Stimulated activated CD4-positive, alpha-beta T cell treated with anti-CD3 and anti-CD28 coated beads, Interleukin-1b, Interleukin-23, amount 100 ng/mL, for 1 hour (primary cell): ENCODE measurements at regions not wholly inside any gene's neighbourhood (a gene's known extent, or its start where the extent isn't known, plus 50 kb on each side); places are given as distances from the start of the nearest gene placed in this dataset.
"Not testable (repeated sequence)": the region's sequence is repeated elsewhere in the genome, so short reads cannot be mapped to it uniquely, and the experiment has no call there.

Source experiments
- DNase-seq, 2 donors: peaks; one replicate each; pipeline ENCODE4 v3.0.0-alpha.2; 2020; ENCODE audit warnings: low read depth in 2 of 2

DNA sequence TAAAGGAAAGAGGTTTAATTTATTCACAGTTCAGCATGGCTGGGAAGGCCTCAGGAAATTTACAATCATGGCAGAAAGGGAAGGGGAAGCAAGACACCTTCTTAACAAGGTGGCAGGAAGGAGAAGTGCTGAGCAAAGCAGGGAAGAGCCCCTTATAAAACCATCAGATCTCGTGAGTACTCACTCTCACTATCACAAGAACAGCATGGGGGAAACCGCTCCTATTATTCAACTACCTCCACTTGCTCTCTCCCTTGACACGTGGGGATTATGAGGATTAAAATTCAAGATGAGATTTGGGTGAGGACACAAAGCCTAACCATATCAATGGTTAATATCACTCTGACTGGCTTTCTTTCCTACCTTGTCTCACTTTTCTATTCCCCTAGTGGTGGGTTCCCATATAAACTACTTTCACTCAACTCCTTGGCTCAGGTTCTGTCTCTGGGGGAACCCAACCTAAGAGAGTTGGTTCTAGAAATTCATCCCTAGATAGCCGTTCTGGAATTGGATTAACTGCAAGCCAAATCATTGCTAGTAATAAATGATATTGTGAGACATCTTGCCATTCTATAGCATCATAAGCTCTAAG, 749.8 kb upstream of the GRAMD2B start:
- no peak for DNase-seq

- no peak for DNase-seq
Measured at GRCh38 chr5:125679522-125679921, 743.7 kb upstream of the GRAMD2B start.

- no peak for DNase-seq
Measured at GRCh38 chr5:125683669-125684068, 739.5 kb upstream of the GRAMD2B start.

DNA sequence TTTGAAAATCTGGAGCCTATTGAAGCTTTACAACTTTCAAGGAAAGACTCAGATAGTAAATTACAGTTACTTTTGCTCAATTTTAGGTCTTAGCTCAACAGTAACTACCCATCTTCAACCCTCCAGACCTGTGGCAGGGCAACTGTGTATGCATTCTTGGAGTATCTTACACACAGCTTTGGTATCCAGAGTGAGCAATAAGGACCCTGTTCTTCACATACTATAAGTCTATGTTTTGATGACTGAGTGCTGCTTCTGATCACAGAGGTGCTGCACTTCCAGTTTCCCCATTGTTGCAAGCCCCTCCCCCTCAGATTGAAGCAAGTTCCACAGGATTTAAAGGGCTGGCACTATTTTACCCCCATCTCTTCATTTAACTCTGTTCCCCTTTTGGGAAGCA, 737.4 kb upstream of the GRAMD2B start:
- DNase-seq = no peak

DNA sequence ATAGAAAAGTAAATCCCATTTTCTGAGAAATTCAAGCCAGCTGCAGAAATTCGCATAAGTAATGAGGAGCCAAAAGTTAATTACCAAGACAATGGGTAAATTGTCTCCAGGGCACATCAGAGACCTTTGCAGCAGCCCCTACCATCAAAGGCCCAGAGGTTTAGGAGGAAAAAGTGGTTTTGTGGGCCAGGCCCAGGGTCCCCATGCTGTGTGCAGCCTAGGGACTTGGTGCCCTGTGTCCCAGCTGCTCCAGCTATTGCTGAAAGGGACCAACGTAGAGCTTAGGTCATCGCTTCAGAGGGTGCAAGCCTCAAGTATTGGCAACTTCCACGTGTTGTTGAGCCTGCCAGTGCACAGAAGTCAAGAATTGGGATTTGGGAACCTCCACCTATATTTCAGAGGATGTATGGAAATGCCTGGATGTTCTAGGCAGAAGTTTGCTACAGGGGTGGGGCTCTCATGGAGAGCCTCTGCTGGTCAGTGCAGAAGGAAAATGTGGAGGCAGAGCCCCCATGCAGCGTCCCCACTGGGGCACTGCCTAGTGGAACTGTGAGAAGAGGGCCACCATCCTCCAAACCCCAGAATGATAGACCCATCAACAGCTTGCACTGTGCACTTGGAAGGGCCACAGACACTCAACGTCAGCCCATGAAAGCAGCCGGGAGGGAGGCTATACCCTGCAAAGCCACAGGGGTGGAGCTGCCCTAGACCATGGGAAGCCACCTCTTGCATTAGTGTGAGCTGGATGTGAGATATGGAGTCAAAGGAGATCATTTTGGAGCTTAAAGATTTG, 731.3 kb upstream of the GRAMD2B start:
- not testable (repeated sequence) for DNase-seq

- no peak for DNase-seq
Measured at GRCh38 chr5:125695996-125696655, 727.1 kb upstream of the GRAMD2B start.

DNA sequence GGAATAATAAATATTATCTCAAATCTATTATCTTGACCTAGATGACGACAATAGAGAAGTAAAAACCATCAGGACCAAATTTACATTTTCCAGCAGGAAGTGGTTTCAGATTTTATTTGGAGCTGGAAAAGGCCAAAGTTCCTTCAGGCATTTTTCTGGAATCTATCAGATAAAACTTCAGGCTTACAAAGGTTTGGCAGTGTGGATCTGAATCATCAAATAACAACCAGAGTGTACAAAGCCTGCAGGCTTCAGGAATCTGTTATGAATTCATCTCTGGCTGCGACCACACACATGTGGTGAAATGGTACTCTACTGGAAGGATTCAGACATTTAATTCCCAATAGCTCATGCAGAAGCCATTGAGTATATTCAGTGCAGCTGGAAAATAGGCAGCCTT, 726.4 kb upstream of the GRAMD2B start:
- no peak for DNase-seq

DNA sequence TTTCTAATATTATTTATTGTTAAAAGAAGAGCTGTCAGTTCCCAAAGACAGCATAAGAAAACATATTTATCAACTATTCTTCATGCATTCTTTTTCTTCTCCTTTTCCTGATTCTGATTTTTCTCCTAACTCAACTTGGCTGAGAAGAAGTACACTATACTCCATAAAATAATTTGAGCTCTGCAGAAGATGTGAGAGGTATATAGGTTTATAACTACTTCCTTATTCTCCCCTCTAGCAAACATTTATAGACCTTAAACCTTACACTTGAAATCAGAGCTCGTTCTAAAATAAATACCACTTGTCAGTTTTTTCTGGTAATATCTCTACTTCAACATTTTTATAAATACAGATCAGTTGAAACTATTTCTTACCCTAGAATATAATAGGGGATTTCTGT, 724.8 kb upstream of the GRAMD2B start:
- no peak for DNase-seq

DNA sequence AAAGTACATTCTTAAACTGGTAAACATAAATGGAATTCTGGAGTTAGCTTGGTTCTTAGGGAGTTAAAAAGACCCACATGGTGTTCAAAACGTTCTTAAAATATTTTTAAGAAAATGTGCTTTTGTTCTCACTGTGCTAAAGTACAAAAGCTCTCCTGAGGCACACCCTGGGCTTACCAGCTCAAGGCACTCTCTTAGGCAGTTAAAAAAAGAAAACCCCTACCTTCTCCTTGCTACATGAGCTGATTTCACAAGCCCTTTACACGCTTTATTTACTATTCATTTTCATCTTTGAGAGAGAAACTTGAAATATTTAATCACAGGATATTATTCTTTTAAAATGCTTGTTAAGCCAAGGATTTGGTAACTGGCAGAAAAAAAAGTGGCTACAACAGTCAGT, 723.3 kb upstream of the GRAMD2B start:
- DNase-seq = no peak

GRCh38 chr5:125700380-125700861, 722.8 kb upstream of the GRAMD2B start:
- DNase-seq = no peak

DNA sequence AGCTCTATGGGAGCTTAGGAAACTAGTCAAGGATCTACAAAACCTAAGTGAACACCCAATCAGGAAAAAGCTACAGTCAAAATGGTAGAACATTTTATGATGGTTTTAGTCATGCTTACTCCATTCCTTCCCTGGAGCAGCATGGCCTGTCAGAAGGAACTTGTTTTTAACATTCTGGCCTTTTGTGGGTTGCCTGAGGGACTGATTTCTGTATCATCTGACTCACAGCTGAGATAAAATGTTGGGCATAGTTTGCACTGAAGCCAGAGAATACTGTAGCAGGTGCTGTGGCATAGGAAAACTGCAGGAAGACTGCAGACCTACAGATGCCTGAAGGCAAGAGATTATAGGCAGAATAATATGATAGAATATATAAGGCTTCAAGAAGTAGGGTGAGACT, 719.6 kb upstream of the GRAMD2B start:
- DNase-seq = no peak

GRCh38 chr5:125704888-125705287, 718.3 kb upstream of the GRAMD2B start:
- no peak for DNase-seq

GRCh38 chr5:125708583-125708982, 714.6 kb upstream of the GRAMD2B start:
- no peak for DNase-seq

DNA sequence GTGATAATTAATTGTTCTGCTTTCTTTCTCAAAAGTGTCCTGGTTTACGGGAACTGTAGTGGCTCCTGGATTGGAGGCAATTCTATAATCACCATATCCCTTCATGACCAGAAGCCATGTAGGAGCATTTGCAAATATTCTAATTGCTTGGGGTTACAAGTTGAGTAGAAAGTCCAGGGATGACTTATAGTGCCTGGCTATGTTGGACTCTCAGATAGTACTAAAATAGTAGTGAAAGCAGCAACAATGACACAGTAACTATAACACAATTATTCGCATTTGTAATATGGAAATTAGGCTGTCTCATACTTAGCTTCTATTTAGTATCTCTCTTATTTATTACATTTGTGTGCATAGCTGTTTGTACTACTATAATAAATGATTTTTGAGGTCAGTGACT, 712.5 kb upstream of the GRAMD2B start:
- no peak for DNase-seq

DNA sequence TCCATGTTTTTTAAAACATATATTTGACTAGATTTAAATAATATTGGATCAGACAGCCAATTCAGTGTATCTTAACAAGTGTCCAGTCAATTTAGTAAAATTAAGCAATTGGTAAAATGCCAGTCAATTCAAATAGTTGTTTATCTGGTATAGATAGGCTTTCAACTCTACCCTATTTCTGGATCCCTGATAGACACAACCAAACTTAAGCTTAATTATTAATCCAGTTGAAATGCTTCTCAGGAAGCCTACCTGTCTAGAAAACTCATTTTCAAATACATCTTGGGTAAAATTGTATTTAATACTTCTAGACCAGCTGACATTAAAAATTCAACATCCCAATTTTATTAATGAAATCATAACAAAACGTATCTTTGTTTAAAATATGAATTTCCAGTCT, 710.8 kb upstream of the GRAMD2B start:
- DNase-seq = no peak

GRCh38 chr5:125713109-125713805, 710.0 kb upstream of the GRAMD2B start:
- no peak for DNase-seq

GRCh38 chr5:125715216-125715615, 708.0 kb upstream of the GRAMD2B start:
- no peak for DNase-seq

DNA sequence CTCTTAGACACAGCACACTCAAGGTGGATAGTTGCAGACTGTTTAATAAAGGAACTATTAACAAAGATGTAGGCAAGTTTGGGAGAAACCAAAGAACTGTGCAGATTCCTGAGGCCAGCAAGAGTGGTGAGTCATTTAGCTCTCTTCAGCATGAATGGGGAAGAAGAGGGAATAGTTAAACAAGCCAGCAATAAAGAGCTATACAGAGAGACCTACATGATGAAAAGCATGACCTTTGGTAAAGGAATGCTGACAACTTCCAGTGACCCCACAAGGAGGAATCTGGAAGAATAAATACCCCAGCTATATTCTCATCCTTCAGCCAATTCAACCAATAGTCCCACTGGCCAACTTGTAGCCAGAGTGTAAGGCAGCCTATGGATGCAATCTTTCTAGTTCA, 706.0 kb upstream of the GRAMD2B start:
- no peak for DNase-seq

DNA sequence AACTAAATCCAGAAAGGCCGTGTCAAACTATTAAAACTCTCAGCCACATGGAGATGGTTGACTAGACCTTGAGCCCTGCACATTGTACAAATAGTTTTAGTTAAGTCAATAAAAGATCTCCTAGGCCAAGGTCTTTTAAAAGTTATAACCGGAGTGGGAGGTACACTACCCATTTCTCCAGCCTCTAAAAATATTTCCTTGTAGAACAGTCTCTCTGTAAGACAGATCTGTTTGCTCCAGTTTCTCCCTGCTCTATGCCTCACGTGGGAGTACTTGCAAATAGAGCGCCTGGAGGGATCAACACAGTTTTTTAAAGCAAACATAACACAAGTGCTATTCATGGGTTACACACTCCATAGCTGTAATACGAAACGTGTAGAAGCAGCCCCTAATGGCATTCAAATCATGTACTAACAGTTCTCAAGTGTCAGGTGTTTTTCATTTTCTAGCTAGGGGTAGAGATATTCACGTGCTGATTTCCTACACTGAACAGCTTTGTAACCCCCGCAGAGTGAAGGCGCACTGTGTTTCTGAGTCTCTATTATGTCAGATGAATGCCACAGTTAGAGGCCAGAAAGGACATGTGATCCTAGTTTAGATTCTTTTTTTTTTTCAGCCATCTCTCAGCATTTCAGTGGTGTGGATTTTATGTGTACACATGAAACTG, 703.4 kb upstream of the GRAMD2B start:
- no peak for DNase-seq

GRCh38 chr5:125720348-125720685, 702.9 kb upstream of the GRAMD2B start:
- no peak for DNase-seq

DNA sequence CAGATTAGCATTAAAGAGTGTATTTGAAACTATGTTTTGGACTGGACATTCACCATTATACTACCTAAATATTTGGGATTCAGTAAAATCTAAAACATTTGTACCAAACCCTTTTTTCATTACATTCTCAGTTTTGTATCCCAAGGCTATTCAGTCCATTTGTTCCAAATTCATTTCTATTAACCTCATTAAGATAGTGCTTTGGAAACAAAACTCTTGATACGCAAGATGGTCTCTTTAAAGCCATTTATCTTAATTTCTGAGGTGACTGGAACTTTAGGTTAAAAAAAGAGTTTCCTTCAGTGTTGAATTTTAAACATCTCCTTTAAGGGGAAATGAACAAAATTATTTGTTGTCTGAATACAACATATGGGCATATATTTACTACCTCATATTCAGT, 702.5 kb upstream of the GRAMD2B start:
- no peak for DNase-seq

GRCh38 chr5:125722550-125722949, 700.7 kb upstream of the GRAMD2B start:
- no peak for DNase-seq
